Esophagus squamous epithelium (tissue), 5 donors: ENCODE measurements at regions not wholly inside any gene's neighbourhood (a gene's known extent, or its start where the extent isn't known, plus 50 kb on each side); places are given as distances from the start of the nearest gene placed in this dataset.

ENCODE experiments used
- DNase-seq: peaks from one replicate; lab custom pipeline; 2025; lab: John Stamatoyannopoulos, UW
- H3K27ac ChIP-seq, 4 donors: fragments of 200-600 bp; sonication (generic); one replicate each; pipeline ENCODE4 v1.5.1; 2016 to 2019; ENCODE audit warnings: mild to moderate bottlenecking in 1 of 4
- H3K27me3 ChIP-seq, 4 donors: fragments of 200-600 bp; sonication (generic); 1 replicate in 3 of 4; 2 replicates in 1 of 4; pipeline versions ENCODE4 v1.5.1 to v1.6.0; 2017 to 2021; ENCODE audit warnings: antibody characterized with exemption in 1 of 4
- H3K36me3 ChIP-seq, 3 donors: fragments of 200-600 bp; sonication (generic); one replicate each; pipeline ENCODE4 v1.5.1; 2016 to 2019
- H3K4me1 ChIP-seq, 3 donors: fragments of 200-600 bp; sonication (generic); one replicate each; pipeline ENCODE4 v1.5.1; 2017 to 2019
- H3K4me3 ChIP-seq, 4 donors: fragments of 200-600 bp; sonication (generic); 1 replicate in 3 of 4; 2 replicates in 1 of 4; pipeline ENCODE4 v1.5.1; 2016 to 2019; ENCODE audit warnings: mild to moderate bottlenecking in 2 of 4, moderate library complexity in 1 of 4
- H3K9me3 ChIP-seq, 3 donors: fragments of 200-600 bp; sonication (generic); one replicate each; pipeline ENCODE4 v1.5.1; 2016 to 2019
- POLR2A ChIP-seq, 4 donors: fragments of 450-650 bp; IDR thresholded peaks; one replicate each; pipeline ENCODE4 v1.6.1; 2017; ENCODE audit warnings: antibody characterized with exemption in 4 of 4, mild to moderate bottlenecking in 4 of 4, moderate library complexity in 3 of 4
- WGBS, 2 donors: methylation state at CpG; one replicate each; pipeline ENCODE4 v1.1.5; 2018; 5-methylcytosine and 5-hydroxymethylcytosine counted together
- intact Hi-C: fragments of 100-400 bp; cut with DNase I; formaldehyde crosslinking; loops from one replicate; pipeline ENCODE4 v1.15.0; 2022
- TF ChIP-seq, protein P1 (sequence below), 6 experiments: fragments of 450-650 bp in 4 of 6; fragments of 200-600 bp in 2 of 6; sonication (generic) in 2 of 6; IDR thresholded peaks; one replicate each; pipeline ENCODE4 v1.5.1; 2016 to 2019; ENCODE audit warnings: antibody characterized with exemption in 6 of 6, mild to moderate bottlenecking in 4 of 6, moderate library complexity in 4 of 6
- donor health status: DM: yes; HTN: yes; CAD: no.

DNA sequence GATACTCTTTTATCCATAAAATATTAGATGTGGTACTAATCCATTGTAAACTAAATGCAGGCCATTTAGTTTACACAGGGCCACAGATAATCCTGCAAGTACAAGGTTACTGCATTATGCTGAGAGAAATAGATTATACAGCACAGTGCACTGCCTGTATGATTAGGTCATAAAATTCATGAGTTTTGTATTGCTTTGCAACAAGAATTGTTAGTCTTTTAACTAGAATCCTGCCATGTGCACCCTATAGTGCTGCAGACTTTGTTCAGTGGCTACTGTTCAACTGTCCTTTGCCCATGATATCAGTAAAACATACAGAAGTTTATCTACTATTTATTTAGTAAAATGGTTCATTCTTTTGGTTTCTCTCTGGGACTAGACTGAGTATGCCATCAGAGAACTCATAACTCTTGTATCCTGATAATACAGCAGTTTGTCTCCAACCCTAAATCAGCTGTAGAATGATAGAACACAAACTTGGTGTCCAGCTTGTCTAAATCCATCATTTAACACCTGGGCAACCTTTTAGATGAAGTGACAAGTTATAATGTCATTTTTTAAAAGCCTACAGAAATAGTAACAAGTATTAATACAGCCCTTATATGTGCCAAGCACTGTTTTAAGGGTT, 291.2 kb downstream of the TMEM167A start:
- DNase-seq: no peak
- intact Hi-C loops: no loop called here

GRCh38 chr5:82785456-82785855, 291.7 kb downstream of the TMEM167A start:
- intact Hi-C loops: no loop called here
- H3K4me1 ChIP-seq: no peaks in the 10 kb centered on the region
- TF ChIP-seq, protein P1, sequence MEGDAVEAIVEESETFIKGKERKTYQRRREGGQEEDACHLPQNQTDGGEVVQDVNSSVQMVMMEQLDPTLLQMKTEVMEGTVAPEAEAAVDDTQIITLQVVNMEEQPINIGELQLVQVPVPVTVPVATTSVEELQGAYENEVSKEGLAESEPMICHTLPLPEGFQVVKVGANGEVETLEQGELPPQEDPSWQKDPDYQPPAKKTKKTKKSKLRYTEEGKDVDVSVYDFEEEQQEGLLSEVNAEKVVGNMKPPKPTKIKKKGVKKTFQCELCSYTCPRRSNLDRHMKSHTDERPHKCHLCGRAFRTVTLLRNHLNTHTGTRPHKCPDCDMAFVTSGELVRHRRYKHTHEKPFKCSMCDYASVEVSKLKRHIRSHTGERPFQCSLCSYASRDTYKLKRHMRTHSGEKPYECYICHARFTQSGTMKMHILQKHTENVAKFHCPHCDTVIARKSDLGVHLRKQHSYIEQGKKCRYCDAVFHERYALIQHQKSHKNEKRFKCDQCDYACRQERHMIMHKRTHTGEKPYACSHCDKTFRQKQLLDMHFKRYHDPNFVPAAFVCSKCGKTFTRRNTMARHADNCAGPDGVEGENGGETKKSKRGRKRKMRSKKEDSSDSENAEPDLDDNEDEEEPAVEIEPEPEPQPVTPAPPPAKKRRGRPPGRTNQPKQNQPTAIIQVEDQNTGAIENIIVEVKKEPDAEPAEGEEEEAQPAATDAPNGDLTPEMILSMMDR (IDR thresholded peaks at IDR 0.05): no peak
- no peak for TF ChIP-seq POLR2A (IDR thresholded peaks at IDR 0.05)
- no peaks in the 10 kb centered on the region for H3K9me3 ChIP-seq
- DNase-seq: no peak
- H3K27ac ChIP-seq: no peak overlapping the region
- no peak overlapping the region for H3K4me3 ChIP-seq
- H3K36me3 ChIP-seq: no peaks in the 10 kb centered on the region
- no peaks in the 10 kb centered on the region for H3K27me3 ChIP-seq

More for the DNA sequence above, 291.2 kb downstream of the TMEM167A start:
- no peak overlapping the region for H3K4me3 ChIP-seq
- no peaks in the 10 kb centered on the region for H3K27me3 ChIP-seq
- TF ChIP-seq POLR2A (IDR thresholded peaks at IDR 0.05): no peak
- TF ChIP-seq, protein P1 (IDR thresholded peaks at IDR 0.05): no peak
- H3K9me3 ChIP-seq: no peaks in the 10 kb centered on the region
- no peaks in the 10 kb centered on the region for H3K36me3 ChIP-seq
- no peaks in the 10 kb centered on the region for H3K4me1 ChIP-seq
- H3K27ac ChIP-seq: no peak overlapping the region

DNA sequence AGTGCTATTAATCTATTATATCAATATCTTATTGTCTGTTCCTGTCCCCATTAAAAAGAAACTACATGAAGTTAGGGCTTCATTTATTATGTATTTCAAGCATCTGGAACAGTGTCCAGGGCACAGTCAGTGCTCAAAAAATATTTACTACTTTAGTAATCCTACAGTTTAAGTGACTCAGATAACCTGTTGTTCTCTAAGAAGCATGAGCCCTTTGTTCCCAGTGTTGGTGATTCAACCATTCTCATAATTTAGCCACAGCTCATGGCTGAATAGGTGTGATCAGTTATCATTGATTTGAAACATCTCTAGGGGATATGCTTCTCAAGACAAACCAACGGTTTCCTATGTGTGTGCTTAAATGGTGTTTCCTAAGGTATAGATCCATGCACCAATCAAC, 292.7 kb downstream of the TMEM167A start:
- Histone ChIP-seq H3K4me1 (no peaks in the 10 kb centered on the region), H3K27me3 (no peaks in the 10 kb centered on the region), H3K9me3 (no peaks in the 10 kb centered on the region), H3K4me3 (no peak overlapping the region), H3K27ac (no peak overlapping the region), H3K36me3 (no peaks in the 10 kb centered on the region)
- TF ChIP-seq POLR2A (IDR thresholded peaks at IDR 0.05): no peak
- TF ChIP-seq, protein P1 (IDR thresholded peaks at IDR 0.05): no peak
- intact Hi-C loops: no loop called here
- 69 to 71% methylated on average over 1 of the region's 1 CpG for WGBS, 2 donors
- DNase-seq: no peak

DNA sequence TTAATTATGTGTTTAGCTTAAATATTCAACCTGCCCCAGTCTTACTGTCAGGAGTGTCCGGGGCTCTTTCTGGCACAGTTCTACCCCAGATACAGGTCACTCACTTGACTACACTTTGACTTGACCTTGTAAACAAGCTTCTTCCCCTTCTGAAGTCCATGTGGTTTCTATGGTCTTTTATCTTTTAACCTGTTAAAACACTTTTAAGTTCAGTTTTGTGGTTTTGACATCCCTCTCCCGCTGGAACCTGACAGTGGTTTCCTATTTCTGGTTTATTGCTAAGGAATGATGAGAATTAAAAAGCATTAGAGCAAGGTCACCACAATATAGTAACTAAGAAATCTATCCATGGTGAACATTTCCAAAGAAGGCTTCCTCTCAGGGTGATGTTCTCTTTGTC, 300.1 kb downstream of the TMEM167A start:
- Histone ChIP-seq H3K27ac (no peak overlapping the region), H3K27me3 (no peaks in the 10 kb centered on the region), H3K9me3 (no peaks in the 10 kb centered on the region), H3K4me3 (no peak overlapping the region), H3K36me3 (no peaks in the 10 kb centered on the region), H3K4me1 (no peaks in the 10 kb centered on the region)
- intact Hi-C loops: no loop called here
- no peak for DNase-seq
- WGBS, 2 donors: 42% methylated on average over 2 of the region's 2 CpGs
- no peak for TF ChIP-seq POLR2A (IDR thresholded peaks at IDR 0.05)
- TF ChIP-seq, protein P1 (IDR thresholded peaks at IDR 0.05): no peak

- TF ChIP-seq, protein P1 (IDR thresholded peaks at IDR 0.05): no peak
- TF ChIP-seq POLR2A (IDR thresholded peaks at IDR 0.05): no peak
- DNase-seq: no peak
These were observed 304.9 kb downstream of the TMEM167A start for GRCh38 chr5:82772281-82772680.

More at GRCh38 chr5:82772281-82772680, 304.9 kb downstream of the TMEM167A start:
- H3K27me3 ChIP-seq: no peaks in the 10 kb centered on the region
- H3K4me1 ChIP-seq: no peaks in the 10 kb centered on the region
- no peaks in the 10 kb centered on the region for H3K36me3 ChIP-seq
- intact Hi-C loops: no loop called here
- no peak overlapping the region for H3K4me3 ChIP-seq
- H3K9me3 ChIP-seq: no peaks in the 10 kb centered on the region
- no peak overlapping the region for H3K27ac ChIP-seq
- WGBS, 2 donors: 70 to 75% methylated on average over 4 of the region's 4 CpGs
